H1 (cell line): ENCODE measurements at regions not wholly inside any gene's neighbourhood (a gene's known extent, or its start where the extent isn't known, plus 50 kb on each side); places are given as distances from the start of the nearest gene placed in this dataset.

Experiments
- CTCF ChIA-PET: fragments of 300-600 bp; sonication (Branson Sonifier 250); formaldehyde crosslinking; loops from one replicate; lab custom pipeline; 2021; ENCODE audit not compliant: partially characterized antibody; lab: Charles Lee
- POLR2A ChIA-PET: fragments of 300-600 bp; sonication (Branson Sonifier 250); formaldehyde crosslinking; loops from one replicate; lab custom pipeline; 2021; ENCODE audit warnings: inconsistent platforms; ENCODE audit not compliant: partially characterized antibody; lab: Charles Lee
- DNase-seq, 2 experiments: peaks; one replicate each; pipeline versions ENCODE4 v3.0.0 to v3.0.0-alpha.2; 2010 to 2022; ENCODE audit warnings: low spot score in 2 of 2, low read depth in 1 of 2, mixed read lengths in 1 of 2
- FAIRE-seq: peaks from 2 replicates; lab custom pipeline; 2011; peaks lifted over from hg19 to GRCh38; lab: Jason Lieb, UNC
- H2AFZ ChIP-seq: 2 replicates; pipeline ENCODE4 v1.8.1; 2012; ENCODE audit warnings: low read length, inconsistent platforms
- H2AK5ac ChIP-seq: 2 replicates; pipeline ENCODE4 v1.6.1; 2013; ENCODE audit warnings: low read depth, low read length
- H2BK120ac ChIP-seq: replicated peaks from 2 replicates; pipeline ENCODE3; 2013; ENCODE audit warnings: low read depth, low read length, inconsistent platforms
- H2BK12ac ChIP-seq: 2 replicates; pipeline ENCODE4 v1.6.1; 2013; ENCODE audit warnings: low read depth, low read length
- H2BK15ac ChIP-seq: 2 replicates; pipeline ENCODE4 v1.6.1; 2013; ENCODE audit warnings: low read length
- H2BK20ac ChIP-seq: 2 replicates; pipeline ENCODE4 v1.6.1; 2013; ENCODE audit warnings: low read length
- H2BK5ac ChIP-seq: 2 replicates; pipeline ENCODE4 v1.6.1; 2013; ENCODE audit warnings: low read depth, low read length
- H3K14ac ChIP-seq: 2 replicates; pipeline ENCODE4 v1.6.1; 2013; ENCODE audit warnings: inconsistent platforms; ENCODE audit not compliant: insufficient read length
- H3K18ac ChIP-seq: 2 replicates; pipeline ENCODE4 v1.6.1; 2013; ENCODE audit warnings: low read length; ENCODE audit errors: extremely low read depth
- H3K23ac ChIP-seq: 2 replicates; pipeline ENCODE4 v1.6.1; 2013; ENCODE audit warnings: inconsistent platforms; ENCODE audit not compliant: insufficient read length
- H3K23me2 ChIP-seq: 2 replicates; pipeline ENCODE4 v1.6.1; 2013; ENCODE audit warnings: low read depth, low read length
- H3K27ac ChIP-seq: 2 replicates; pipeline ENCODE4 v1.6.1; 2011; ENCODE audit warnings: low read depth, low read length, inconsistent platforms
- H3K27me3 ChIP-seq, 4 experiments: replicated peaks in 1 of 4; 1 replicate in 1 of 4; 2 replicates in 3 of 4; pipeline versions ENCODE4 v1.6.1 to v1.8.1; 2011 to 2013; ENCODE audit warnings: low read length in 3 of 4, mild to moderate bottlenecking in 3 of 4, inconsistent platforms in 2 of 4, mixed read lengths in 2 of 4, moderate library complexity in 1 of 4; ENCODE audit not compliant: control insufficient read depth in 3 of 4, insufficient read depth in 3 of 4; ENCODE audit errors: extremely low read depth in 1 of 4
- H3K36me3 ChIP-seq, 4 experiments: 2 replicates each; pipeline versions ENCODE4 v1.6.1 to v1.8.1; 2011 to 2013; ENCODE audit warnings: mild to moderate bottlenecking in 4 of 4, low read length in 3 of 4, moderate library complexity in 2 of 4, control low read depth in 1 of 4, inconsistent platforms in 1 of 4; ENCODE audit not compliant: insufficient read depth in 4 of 4, control insufficient read depth in 2 of 4
- H3K4ac ChIP-seq: replicated peaks from 2 replicates; pipeline ENCODE3; 2013; ENCODE audit warnings: low read length, low read depth, mixed read lengths, inconsistent platforms; ENCODE audit not compliant: insufficient read length
- H3K4me1 ChIP-seq, 4 experiments: replicated peaks in 1 of 4; 1 replicate in 1 of 4; 2 replicates in 3 of 4; pipeline versions ENCODE4 v1.6.1 to v1.8.1; 2011 to 2013; ENCODE audit warnings: low read length in 3 of 4, inconsistent platforms in 2 of 4, mixed read lengths in 1 of 4; ENCODE audit not compliant: insufficient read depth in 4 of 4, control insufficient read depth in 3 of 4
- H3K4me2 ChIP-seq, 2 experiments: 2 replicates each; pipeline versions ENCODE4 v1.6.1 to v1.8.1; 2011 to 2013; ENCODE audit warnings: low read depth in 2 of 2, low read length in 2 of 2, control low read depth in 1 of 2, inconsistent platforms in 1 of 2, mild to moderate bottlenecking in 1 of 2; ENCODE audit not compliant: insufficient read depth in 1 of 2
- H3K4me3 ChIP-seq, 4 experiments: fragments of 200-600, 300-600 bp in 1 of 4; sonication (generic), shearing (Covaris generic), sonication (Bioruptor Twin) in 1 of 4; 2 replicates each; pipeline versions ENCODE4 v1.5.1 to v1.8.1; 2011 to 2016; ENCODE audit warnings: low read length in 4 of 4, low read depth in 3 of 4, control low read depth in 2 of 4, inconsistent platforms in 2 of 4, mild to moderate bottlenecking in 2 of 4, mixed read lengths in 1 of 4, moderate library complexity in 1 of 4; ENCODE audit not compliant: insufficient read depth in 2 of 4; ENCODE audit errors: extremely low read depth in 1 of 4
- H3K56ac ChIP-seq: replicated peaks from 2 replicates; pipeline ENCODE3; 2013; ENCODE audit warnings: low read depth, mild to moderate bottlenecking, mixed read lengths, low read length, inconsistent platforms; ENCODE audit not compliant: insufficient read length
- H3K79me1 ChIP-seq: 2 replicates; pipeline ENCODE4 v1.6.1; 2013; ENCODE audit warnings: low read depth, low read length, control low read depth
- H3K79me2 ChIP-seq, 2 experiments: 2 replicates each; pipeline versions ENCODE4 v1.6.1 to v1.8.1; 2012 to 2013; ENCODE audit warnings: low read length in 2 of 2, mild to moderate bottlenecking in 2 of 2, inconsistent platforms in 1 of 2; ENCODE audit not compliant: insufficient read depth in 2 of 2, control insufficient read depth in 1 of 2
- H3K9ac ChIP-seq, 4 experiments: replicated peaks in 1 of 4; 1 replicate in 1 of 4; 2 replicates in 3 of 4; pipeline versions ENCODE4 v1.6.1 to v1.8.1; 2011 to 2013; ENCODE audit warnings: low read depth in 3 of 4, low read length in 3 of 4, control low read depth in 2 of 4, mild to moderate bottlenecking in 2 of 4, moderate library complexity in 2 of 4, inconsistent platforms in 1 of 4; ENCODE audit errors: extremely low read depth in 1 of 4
- H3K9me3 ChIP-seq, 2 experiments: 2 replicates each; pipeline versions ENCODE4 v1.6.1 to v1.8.1; 2012 to 2013; ENCODE audit warnings: mild to moderate bottlenecking in 2 of 2, moderate library complexity in 2 of 2, control low read depth in 1 of 2, inconsistent platforms in 1 of 2, low read depth in 1 of 2, low read length in 1 of 2, mixed read lengths in 1 of 2; ENCODE audit not compliant: insufficient read depth in 2 of 2
- H4K20me1 ChIP-seq, 2 experiments: replicated peaks in 1 of 2; 2 replicates each; pipeline versions ENCODE3 to v1.8.1; 2011 to 2013; ENCODE audit warnings: inconsistent platforms in 2 of 2, low read length in 2 of 2, mild to moderate bottlenecking in 1 of 2; ENCODE audit not compliant: insufficient read depth in 2 of 2, control insufficient read depth in 1 of 2
- H4K5ac ChIP-seq: 2 replicates; pipeline ENCODE4 v1.6.1; 2013; ENCODE audit warnings: low read length, low read depth, mixed read lengths, inconsistent platforms; ENCODE audit not compliant: insufficient read length
- H4K8ac ChIP-seq: 2 replicates; pipeline ENCODE4 v1.8.0; 2013; ENCODE audit warnings: mild to moderate bottlenecking, moderate library complexity, low read length, inconsistent platforms; ENCODE audit not compliant: insufficient read depth; ENCODE audit errors: extremely low read depth
- H4K91ac ChIP-seq: replicated peaks from 2 replicates; pipeline ENCODE3; 2013; ENCODE audit warnings: low read length, mixed read lengths, inconsistent platforms; ENCODE audit not compliant: insufficient read length
- CHD1 ChIP-seq: IDR thresholded peaks from 2 replicates; pipeline ENCODE4 v1.6.1; 2012; ENCODE audit warnings: low read depth, low read length, improper control_type of control experiment
- EP300 ChIP-seq, 2 experiments: IDR thresholded peaks; 1 replicate in 1 of 2; 2 replicates in 1 of 2; pipeline ENCODE4 v1.6.1; 2011 to 2012; ENCODE audit warnings: low read depth in 2 of 2, low read length in 2 of 2, mild to moderate bottlenecking in 2 of 2, borderline replicate concordance in 1 of 2, inconsistent platforms in 1 of 2, moderate library complexity in 1 of 2
- HDAC6 ChIP-seq: IDR thresholded peaks from one replicate; pipeline ENCODE4 v1.7.1; 2012; ENCODE audit warnings: low read depth, mild to moderate bottlenecking, inconsistent platforms, low read length, moderate library complexity
- SP2 ChIP-seq: IDR thresholded peaks from 2 replicates; pipeline ENCODE4 v1.6.1; 2012; ENCODE audit warnings: mild to moderate bottlenecking, low read length, inconsistent platforms
- SRF ChIP-seq: IDR thresholded peaks from 2 replicates; pipeline ENCODE4 v1.6.1; 2011; ENCODE audit warnings: mild to moderate bottlenecking, low read depth, low read length, moderate library complexity
- SUZ12 ChIP-seq: fragments of 200-600 bp; sonication (generic); IDR thresholded peaks from 2 replicates; pipeline ENCODE4 v1.6.1; 2012; ENCODE audit warnings: mild to moderate bottlenecking, inconsistent platforms, low read length, moderate library complexity, mixed read lengths
- TCF12 ChIP-seq: IDR thresholded peaks from 2 replicates; pipeline ENCODE4 v1.6.1; 2011; ENCODE audit warnings: low read depth, mild to moderate bottlenecking, low read length
- WGBS, 2 experiments: shearing (Covaris generic) in 1 of 2; methylation state at CpG; one replicate each; pipeline versions ENCODE4 v1.1.6 to v1.1.7; 2013 to 2015; ENCODE audit warnings: low lambda C conversion rate in 2 of 2, mixed read lengths in 2 of 2, inconsistent platforms in 1 of 2, low coverage in 1 of 2, missing lambda C conversion rate in 1 of 2; ENCODE audit not compliant: insufficient replicate concordance in 2 of 2, insufficient coverage in 1 of 2, insufficient read length in 1 of 2; ENCODE audit errors: extremely low coverage in 1 of 2, missing lambda C conversion rate in 1 of 2; 5-methylcytosine and 5-hydroxymethylcytosine counted together

GRCh38 chr12:95385246-95386035, 88.5 kb upstream of the METAP2 start:
- WGBS, 2 experiments = 91% methylated on average over 12 of the region's 12 CpGs; no CpG with 5 or more reads in 1 of the 2 experiments
- DNase-seq (no peak), FAIRE-seq (no peak)
- Histone ChIP-seq H3K9me3 (no peaks in the 10 kb centered on the region), H3K9ac (no peak overlapping the region), H4K20me1 (no peaks in the 10 kb centered on the region), H3K79me1 (no peaks in the 10 kb centered on the region), H4K8ac (no peak overlapping the region), H3K23me2 (no peaks in the 10 kb centered on the region), H3K4me2 (no peak overlapping the region), H3K56ac (no peak overlapping the region), H2BK5ac (no peak overlapping the region), H3K4me3 (no peak overlapping the region), H2AK5ac (no peak overlapping the region), H2BK12ac (no peak overlapping the region)
- CTCF ChIA-PET = interaction anchor here (1.0 kb wide), 1 partner anchor 9 kb away, joined by 3 read pairs; no protein-coding TSS in a partner anchor
- TF ChIP-seq SRF (no peak), TCF12 (no peak), SP2 (no peak), SUZ12 (no peak), HDAC6 (no peak), CHD1 (no peak), EP300 (IDR thresholded peaks at IDR 0.05; ENCODE audit: borderline replicate concordance in 1 of 2, low read depth in 2 of 2, low read length in 2 of 2) (no peak)
- TF ChIP-seq, all 59 proteins: peak for 0
- no peak overlapping the region; the same call in 1 of the 2 replicates for H3K18ac ChIP-seq
- no peaks in the 10 kb centered on the region for H3K79me2 ChIP-seq
- H3K14ac ChIP-seq = no peak overlapping the region
- H2AFZ ChIP-seq = peak overlapping the region; percentile 70
- H4K5ac ChIP-seq = no peak overlapping the region
- no peak overlapping the region for H2BK120ac ChIP-seq
- no peaks in the 10 kb centered on the region for H3K36me3 ChIP-seq
- no peak overlapping the region for H2BK15ac ChIP-seq
- no peak overlapping the region for H3K27ac ChIP-seq
- H3K4me1 ChIP-seq = no peaks in the 10 kb centered on the region
- no peak overlapping the region for H2BK20ac ChIP-seq
- H4K91ac ChIP-seq = no peak overlapping the region
- H3K4ac ChIP-seq = no peak overlapping the region
- POLR2A ChIA-PET = no interaction called here
- no peak overlapping the region for H3K23ac ChIP-seq
- H3K27me3 ChIP-seq = no peaks in the 10 kb centered on the region
